HG02840 (cell line): ENCODE measurements at regions not wholly inside any gene's neighbourhood (a gene's known extent, or its start where the extent isn't known, plus 50 kb on each side); places are given as distances from the start of the nearest gene placed in this dataset.
"Not testable (repeated sequence)": the region's sequence is repeated elsewhere in the genome, so short reads cannot be mapped to it uniquely, and the experiment has no call there.

Experiments used
- ATAC-seq: cut with Tn5 transposase; IDR thresholded peaks from one replicate; pipeline ENCODE4 v1.9.1; 2021; ENCODE audit warnings: mild to moderate bottlenecking, moderate library complexity, moderate number of reproducible peaks; ENCODE audit not compliant: unreplicated experiment, low FRiP score

GRCh38 chrX:138777908-138778575, 66.5 kb upstream of the FGF13 start:
- not testable (repeated sequence) for ATAC-seq

- ATAC-seq = no peak
These were observed 65.7 kb upstream of the FGF13 start for GRCh38 chrX:138777230-138777629.

- ATAC-seq = no peak
These were observed 64.0 kb upstream of the FGF13 start for GRCh38 chrX:138775517-138775916.

- ATAC-seq = no peak
These were observed 59.5 kb upstream of the FGF13 start for GRCh38 chrX:138771047-138771446.

GRCh38 chrX:138769918-138770317, 58.4 kb upstream of the FGF13 start:
- ATAC-seq = no peak

GRCh38 chrX:138765051-138765450, 53.5 kb upstream of the FGF13 start:
- no peak for ATAC-seq

- ATAC-seq = no peak
These were observed 52.2 kb upstream of the FGF13 start for GRCh38 chrX:138763761-138764160.

- no peak for ATAC-seq
These were observed 49.9 kb upstream of the FGF13 start for GRCh38 chrX:138761380-138761779.
